ENCODE measurements at regions not wholly inside any gene's neighbourhood (a gene's known extent, or its start where the extent isn't known, plus 50 kb on each side); places are given as distances from the start of the nearest gene placed in this dataset.

DNA sequence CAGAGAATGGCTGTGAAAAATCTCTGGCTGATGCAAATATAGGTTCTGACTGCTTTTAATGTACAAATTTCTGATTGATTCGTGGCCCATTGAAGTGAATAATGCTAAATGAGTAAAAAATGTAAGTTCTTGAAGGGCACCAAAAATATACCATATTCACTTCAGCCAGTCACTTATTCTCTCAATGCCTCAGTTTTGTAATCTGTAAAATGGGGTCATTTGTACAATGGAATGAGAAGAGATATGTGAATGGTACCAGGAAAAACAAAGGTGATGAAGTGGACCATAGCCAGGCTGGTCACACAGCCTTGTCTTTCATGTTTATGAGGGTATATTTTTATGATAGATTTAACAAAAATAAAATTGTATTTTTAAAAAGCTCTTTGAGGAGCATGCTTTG lies 441.2 kb upstream of the NR3C2 start:
- TF ChIP-seq POLR2A (IDR thresholded peaks at IDR 0.05; ENCODE audit: low read depth, low read length) (no peak), POLR2AphosphoS5 (IDR thresholded peaks at IDR 0.05; ENCODE audit: low read depth, low read length) (no peak), SPI1 (IDR thresholded peaks at IDR 0.05; ENCODE audit: low read depth, low read length) (no peak), TAF1 (IDR thresholded peaks at IDR 0.05; ENCODE audit: low read depth, low read length) (no peak)
